22Rv1 (cell line): ENCODE measurements at regions not wholly inside any gene's neighbourhood (a gene's known extent, or its start where the extent isn't known, plus 50 kb on each side); places are given as distances from the start of the nearest gene placed in this dataset.

Experiments used
- H3K27ac ChIP-seq: fragments of 450-650 bp; 2 replicates; pipeline ENCODE4 v1.5.1; 2017
- ZFX ChIP-seq: fragments of 450-650 bp; IDR thresholded peaks from 2 replicates; pipeline ENCODE4 v1.6.1; 2017; ENCODE audit warnings: antibody characterized with exemption, borderline replicate concordance
- TF ChIP-seq, protein P1 (sequence below): fragments of 450-650 bp; IDR thresholded peaks from 2 replicates; pipeline ENCODE4 v1.5.1; 2017; ENCODE audit warnings: mild to moderate bottlenecking

DNA sequence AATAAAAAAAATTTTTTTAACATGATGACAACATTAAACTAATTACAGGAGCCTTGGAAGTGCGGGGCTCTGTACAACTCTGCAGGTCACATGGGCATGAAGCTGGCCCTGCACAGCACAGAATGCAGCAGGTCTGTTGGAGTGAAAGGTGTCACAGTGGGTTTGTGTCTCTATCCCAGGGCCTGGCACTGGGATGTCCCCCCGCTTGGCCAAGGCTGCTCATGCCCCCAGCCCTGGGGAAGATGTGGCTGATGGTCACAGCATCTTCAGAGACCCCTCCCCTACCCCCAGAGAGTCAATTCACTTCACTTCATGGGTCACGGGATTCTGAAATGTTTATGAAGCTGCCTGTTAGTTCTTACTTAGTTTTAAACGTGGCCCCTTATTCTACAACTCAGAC lies 95.9 kb upstream of the TAF1B start:
- no peak overlapping the region for H3K27ac ChIP-seq
- TF ChIP-seq, protein P1, sequence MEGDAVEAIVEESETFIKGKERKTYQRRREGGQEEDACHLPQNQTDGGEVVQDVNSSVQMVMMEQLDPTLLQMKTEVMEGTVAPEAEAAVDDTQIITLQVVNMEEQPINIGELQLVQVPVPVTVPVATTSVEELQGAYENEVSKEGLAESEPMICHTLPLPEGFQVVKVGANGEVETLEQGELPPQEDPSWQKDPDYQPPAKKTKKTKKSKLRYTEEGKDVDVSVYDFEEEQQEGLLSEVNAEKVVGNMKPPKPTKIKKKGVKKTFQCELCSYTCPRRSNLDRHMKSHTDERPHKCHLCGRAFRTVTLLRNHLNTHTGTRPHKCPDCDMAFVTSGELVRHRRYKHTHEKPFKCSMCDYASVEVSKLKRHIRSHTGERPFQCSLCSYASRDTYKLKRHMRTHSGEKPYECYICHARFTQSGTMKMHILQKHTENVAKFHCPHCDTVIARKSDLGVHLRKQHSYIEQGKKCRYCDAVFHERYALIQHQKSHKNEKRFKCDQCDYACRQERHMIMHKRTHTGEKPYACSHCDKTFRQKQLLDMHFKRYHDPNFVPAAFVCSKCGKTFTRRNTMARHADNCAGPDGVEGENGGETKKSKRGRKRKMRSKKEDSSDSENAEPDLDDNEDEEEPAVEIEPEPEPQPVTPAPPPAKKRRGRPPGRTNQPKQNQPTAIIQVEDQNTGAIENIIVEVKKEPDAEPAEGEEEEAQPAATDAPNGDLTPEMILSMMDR: no peak

DNA sequence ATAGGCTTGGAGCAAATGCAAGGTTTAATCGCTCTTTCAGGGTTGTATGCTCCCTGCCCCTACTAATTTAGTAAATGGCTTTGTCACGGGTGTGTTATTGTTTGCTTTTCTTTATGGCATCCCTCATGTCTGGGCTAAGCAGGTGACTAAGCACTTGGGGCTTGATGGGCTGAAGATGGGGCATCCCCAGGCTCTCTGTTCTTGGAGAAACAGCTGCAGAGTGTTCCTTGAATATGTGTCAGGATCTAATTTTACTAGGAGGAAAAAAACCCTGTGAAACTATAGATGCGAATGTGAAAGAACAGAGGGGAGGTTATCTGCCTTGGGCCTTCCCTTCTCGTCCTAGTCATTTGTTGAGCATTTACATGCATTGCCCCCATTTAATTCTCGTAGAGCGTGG lies 94.7 kb upstream of the TAF1B start:
- no peak overlapping the region for H3K27ac ChIP-seq
- TF ChIP-seq, protein P1: no peak
- TF ChIP-seq ZFX: no peak

DNA sequence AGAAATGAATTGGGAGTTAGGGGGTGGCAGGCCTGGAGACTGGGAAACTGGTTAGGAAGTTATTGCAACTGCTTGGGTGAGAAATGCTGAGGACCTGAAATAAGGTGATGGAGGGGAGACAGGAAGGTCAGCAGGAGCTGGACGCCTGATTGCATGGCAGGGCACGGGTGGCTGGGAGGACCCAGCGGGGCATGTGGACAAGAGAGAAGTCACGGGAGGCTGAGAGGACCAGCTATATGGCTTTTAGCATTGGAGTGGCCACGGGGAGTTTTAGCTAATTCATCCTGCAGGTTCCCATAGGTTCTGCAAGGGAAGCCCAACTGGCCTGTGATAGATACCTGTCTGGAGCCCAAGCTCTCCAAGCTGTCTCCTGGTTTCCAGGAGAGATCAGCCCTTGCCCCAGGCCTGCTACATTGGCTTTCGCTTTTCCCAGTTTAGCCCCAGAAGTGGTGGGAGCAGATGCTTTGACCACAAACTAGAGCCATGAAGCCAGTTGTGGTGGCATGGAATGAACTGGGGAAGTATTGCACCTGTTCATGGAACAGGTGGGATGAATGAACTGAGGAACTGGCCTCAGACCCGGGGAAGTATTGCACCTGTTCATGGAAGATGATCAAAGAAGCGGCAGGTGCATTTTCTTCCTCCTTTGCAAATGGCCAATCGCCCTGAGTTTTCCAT lies 93.6 kb upstream of the TAF1B start:
- H3K27ac ChIP-seq: no peak overlapping the region
- TF ChIP-seq ZFX: no peak
- TF ChIP-seq, protein P1: no peak

DNA sequence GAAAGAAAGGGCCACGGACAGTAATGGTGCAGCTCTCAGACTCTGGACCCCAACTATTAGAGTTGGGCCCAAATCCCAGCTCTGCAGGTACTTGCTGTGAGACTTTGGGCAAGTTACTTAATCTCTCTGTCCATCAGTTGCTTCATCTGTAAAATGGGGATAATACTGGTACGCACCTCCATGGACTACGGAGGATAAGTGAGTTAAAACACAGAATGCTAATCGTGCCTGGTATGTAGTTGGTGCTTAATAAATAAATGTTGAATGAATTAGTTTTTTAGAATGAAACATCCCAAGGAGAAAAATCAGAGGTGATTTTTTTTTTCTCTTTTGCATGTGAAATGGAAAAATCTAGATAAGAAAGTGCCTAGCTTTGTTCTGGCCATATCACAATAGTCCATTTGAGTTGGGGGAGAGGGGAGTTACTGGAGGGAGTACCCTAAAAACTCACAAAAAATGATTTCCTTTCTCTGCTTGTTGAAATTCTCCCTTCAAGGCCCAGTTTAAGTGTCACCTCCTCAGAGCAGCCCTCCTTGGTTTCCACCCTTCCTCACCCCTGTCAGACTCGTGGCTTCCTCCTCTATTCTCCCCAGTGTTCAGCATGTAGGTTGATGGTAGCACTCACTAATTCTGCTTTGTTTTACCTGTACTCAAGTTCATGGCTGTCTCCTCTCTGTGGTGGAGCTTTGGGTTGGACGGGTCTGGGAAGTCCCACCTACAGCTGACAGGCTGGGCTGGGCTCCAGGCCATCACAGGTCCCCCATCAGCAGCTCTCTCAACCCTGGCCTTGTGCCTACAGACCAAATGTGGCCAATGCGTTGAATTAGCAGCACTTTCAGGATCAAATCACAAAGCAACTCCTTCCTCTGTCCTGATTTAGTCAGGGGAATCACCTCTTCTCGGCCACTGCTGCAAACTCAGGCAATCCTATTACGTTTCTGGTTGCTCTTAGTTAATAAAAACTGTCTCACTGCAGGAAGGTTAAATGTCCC lies 92.8 kb upstream of the TAF1B start:
- TF ChIP-seq, protein P1: no peak
- TF ChIP-seq ZFX: no peak

DNA sequence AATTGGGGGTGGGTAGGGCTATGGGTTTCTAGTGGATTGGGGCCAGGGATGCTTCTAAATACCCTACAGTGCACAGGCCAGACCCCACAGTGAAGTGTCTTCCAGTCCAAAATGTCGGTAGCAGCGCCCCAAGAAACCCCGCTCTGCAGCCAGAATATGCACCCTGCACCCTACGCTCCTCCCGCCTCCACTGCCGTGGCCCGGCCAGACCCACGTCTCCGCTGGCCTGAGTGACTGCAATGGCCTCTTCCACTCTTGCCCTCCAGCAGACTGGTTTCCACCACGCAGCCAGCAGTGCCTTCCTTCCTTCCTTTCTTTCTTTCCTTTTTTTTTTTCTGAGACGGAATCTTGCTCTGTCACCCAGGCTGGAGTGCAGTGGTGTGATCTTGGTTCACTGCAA lies 91.4 kb upstream of the TAF1B start:
- H3K27ac ChIP-seq: no peak overlapping the region
- TF ChIP-seq, protein P1: no peak
- TF ChIP-seq ZFX: no peak

More for the DNA sequence above, 92.8 kb upstream of the TAF1B start:
- H3K27ac ChIP-seq: no peak overlapping the region

DNA sequence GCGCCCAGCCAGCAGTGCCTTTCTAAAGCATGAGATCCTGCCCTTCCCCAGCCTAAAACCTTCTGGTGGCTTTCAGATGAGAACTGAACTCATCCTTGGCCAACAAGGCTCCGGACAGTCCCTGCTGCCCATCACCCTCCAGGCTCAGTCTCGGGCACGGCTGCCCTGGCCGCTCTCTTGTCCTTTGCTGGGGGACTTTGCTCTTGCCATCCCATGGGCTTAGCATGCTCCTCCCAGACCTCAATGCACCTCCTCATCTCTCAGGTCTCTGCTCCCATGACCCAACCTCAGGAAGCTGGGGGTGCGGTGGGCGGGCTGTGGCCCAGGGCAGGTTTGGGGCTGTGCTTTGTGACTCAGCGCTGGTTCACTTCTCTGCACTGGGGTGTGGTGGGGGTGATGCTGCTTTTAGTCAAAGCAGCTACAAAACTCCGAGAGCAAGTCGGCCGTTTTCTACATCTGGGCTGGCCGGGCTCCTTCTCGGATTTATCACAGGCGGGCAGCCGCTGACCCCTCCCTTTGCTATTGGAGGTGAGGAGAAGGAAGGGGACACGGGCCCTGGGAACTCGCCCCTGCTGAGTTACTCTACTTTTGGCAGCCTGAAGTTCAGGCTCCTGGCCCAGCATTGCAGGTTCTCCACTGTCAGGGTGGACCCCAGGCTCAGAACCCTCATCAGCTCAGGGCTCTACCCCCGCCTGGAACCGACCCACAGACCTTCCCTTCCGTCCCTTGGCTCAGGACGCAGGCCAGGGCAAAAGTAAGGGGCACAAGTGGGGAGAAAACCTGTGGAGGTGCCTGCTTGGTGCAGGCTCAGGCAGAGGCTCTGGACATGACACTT lies 90.6 kb upstream of the TAF1B start:
- H3K27ac ChIP-seq: no peak overlapping the region
- TF ChIP-seq ZFX: no peak
- TF ChIP-seq, protein P1: no peak
